ENCODE measurements at regions not wholly inside any gene's neighbourhood (a gene's known extent, or its start where the extent isn't known, plus 50 kb on each side); places are given as distances from the start of the nearest gene placed in this dataset.

GRCh38 chr7:133139801-133140200 is 57.9 kb upstream of the CHCHD3 start:
- TF ChIP-seq CTCF (IDR thresholded peaks at IDR 0.05; ENCODE audit: low read depth, low read length, missing input control), result no peak
- TF ChIP-seq SP1 (IDR thresholded peaks at IDR 0.05), result no peak
- TF ChIP-seq, protein P1, sequence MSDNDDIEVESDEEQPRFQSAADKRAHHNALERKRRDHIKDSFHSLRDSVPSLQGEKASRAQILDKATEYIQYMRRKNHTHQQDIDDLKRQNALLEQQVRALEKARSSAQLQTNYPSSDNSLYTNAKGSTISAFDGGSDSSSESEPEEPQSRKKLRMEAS (IDR thresholded peaks at IDR 0.05), result no peak
- no peak for TF ChIP-seq TAF1 (conservative IDR thresholded peaks at IDR 0.05)
- no peak for TF ChIP-seq NR2F2 (IDR thresholded peaks at IDR 0.05)
- TF ChIP-seq JUND (IDR thresholded peaks at IDR 0.05), result no peak
- no peak for TF ChIP-seq GABPA (IDR thresholded peaks at IDR 0.05 in 1 of 2, conservative IDR thresholded peaks at IDR 0.05 in 1 of 2)
- TF ChIP-seq, protein P2, sequence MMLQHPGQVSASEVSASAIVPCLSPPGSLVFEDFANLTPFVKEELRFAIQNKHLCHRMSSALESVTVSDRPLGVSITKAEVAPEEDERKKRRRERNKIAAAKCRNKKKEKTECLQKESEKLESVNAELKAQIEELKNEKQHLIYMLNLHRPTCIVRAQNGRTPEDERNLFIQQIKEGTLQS (IDR thresholded peaks at IDR 0.05), result no peak
- TF ChIP-seq RAD21 (IDR thresholded peaks at IDR 0.05), result no peak
- no peak for TF ChIP-seq REST (IDR thresholded peaks at IDR 0.05)
- TF ChIP-seq ZBTB33 (IDR thresholded peaks at IDR 0.05), result no peak
- no peak for TF ChIP-seq EGR1 (IDR thresholded peaks at IDR 0.05; ENCODE audit: low read depth in 2 of 2)

Measured in liver (tissue), 3 donors.